Vagina (tissue), 2 donors: ENCODE measurements at regions not wholly inside any gene's neighbourhood (a gene's known extent, or its start where the extent isn't known, plus 50 kb on each side); places are given as distances from the start of the nearest gene placed in this dataset.
A peak's percentile ranks its signal among the peaks of the same experiment; 100 is the strongest.

ENCODE experiments used
- DNase-seq, 2 donors: peaks; one replicate each; pipeline ENCODE4 v3.0.0-alpha.2; 2017; ENCODE audit errors: extremely low spot score in 2 of 2
- H3K27ac ChIP-seq: fragments of 200-600 bp; sonication (generic); one replicate; pipeline ENCODE4 v1.5.1; 2019
- H3K27me3 ChIP-seq: fragments of 200-600 bp; sonication (generic); one replicate; pipeline ENCODE4 v1.5.1; 2019
- H3K36me3 ChIP-seq, 2 donors: fragments of 200-600 bp; sonication (generic); one replicate each; pipeline ENCODE4 v1.5.1; 2017 to 2019
- H3K4me1 ChIP-seq: fragments of 200-600 bp; sonication (generic); one replicate; pipeline ENCODE4 v1.5.1; 2019
- H3K4me3 ChIP-seq, 2 donors: fragments of 200-600 bp; sonication (generic); 1 replicate in 1 of 2; 2 replicates in 1 of 2; pipeline ENCODE4 v1.5.1; 2016 to 2019
- H3K9me3 ChIP-seq: fragments of 200-600 bp; sonication (generic); one replicate; pipeline ENCODE4 v1.5.1; 2019
- CTCF ChIP-seq, 3 experiments: fragments of 450-650 bp in 2 of 3; fragments of 200-600 bp in 1 of 3; sonication (generic) in 1 of 3; IDR thresholded peaks; one replicate each; pipeline ENCODE4 v1.5.1; 2017 to 2019; ENCODE audit warnings: antibody characterized with exemption in 3 of 3, mild to moderate bottlenecking in 2 of 3, moderate library complexity in 2 of 3
- POLR2A ChIP-seq, 2 donors: fragments of 450-650 bp; IDR thresholded peaks; one replicate each; pipeline ENCODE4 v1.6.1; 2017; ENCODE audit warnings: antibody characterized with exemption in 2 of 2, mild to moderate bottlenecking in 2 of 2, moderate library complexity in 2 of 2
- POLR2AphosphoS5 ChIP-seq, 2 donors: sonication (generic); formaldehyde crosslinking; IDR thresholded peaks; one replicate each; pipeline ENCODE4 v1.9.0; 2017; ENCODE audit warnings: antibody characterized with exemption in 2 of 2, mild to moderate bottlenecking in 2 of 2, low read depth in 1 of 2; ENCODE audit not compliant: insufficient read depth in 1 of 2
- intact Hi-C: fragments of 100-400 bp; cut with DNase I; formaldehyde crosslinking; loops from one replicate; pipeline ENCODE4 v1.15.1; 2023

GRCh38 chr3:194976874-194977273 lies 291.2 kb downstream of the FAM43A start:
- Histone ChIP-seq H3K4me1 (no peaks in the 10 kb centered on the region), H3K4me3 (no peak overlapping the region), H3K27me3 (no peaks in the 10 kb centered on the region), H3K36me3 (no peaks in the 10 kb centered on the region), H3K27ac (no peak overlapping the region), H3K9me3 (no peaks in the 10 kb centered on the region)
- TF ChIP-seq POLR2A (IDR thresholded peaks at IDR 0.05): no peak
- DNase-seq: no peak
- intact Hi-C loops: no loop called here

GRCh38 chr3:194977356-194977755 lies 291.7 kb downstream of the FAM43A start:
- TF ChIP-seq CTCF (IDR thresholded peaks at IDR 0.05) (no peak), POLR2AphosphoS5 (IDR thresholded peaks at IDR 0.05; ENCODE audit: insufficient read depth in 1 of 2, low read depth in 1 of 2) (no peak), POLR2A (IDR thresholded peaks at IDR 0.05) (no peak)
- H3K27ac ChIP-seq: no peak overlapping the region
- H3K4me3 ChIP-seq: no peak overlapping the region
- no peaks in the 10 kb centered on the region for H3K27me3 ChIP-seq
- H3K4me1 ChIP-seq: no peaks in the 10 kb centered on the region
- H3K36me3 ChIP-seq: no peaks in the 10 kb centered on the region
- intact Hi-C loops: no loop called here
- H3K9me3 ChIP-seq: no peaks in the 10 kb centered on the region
- peak in 1 of 2 donors; percentile 22 for DNase-seq

DNA sequence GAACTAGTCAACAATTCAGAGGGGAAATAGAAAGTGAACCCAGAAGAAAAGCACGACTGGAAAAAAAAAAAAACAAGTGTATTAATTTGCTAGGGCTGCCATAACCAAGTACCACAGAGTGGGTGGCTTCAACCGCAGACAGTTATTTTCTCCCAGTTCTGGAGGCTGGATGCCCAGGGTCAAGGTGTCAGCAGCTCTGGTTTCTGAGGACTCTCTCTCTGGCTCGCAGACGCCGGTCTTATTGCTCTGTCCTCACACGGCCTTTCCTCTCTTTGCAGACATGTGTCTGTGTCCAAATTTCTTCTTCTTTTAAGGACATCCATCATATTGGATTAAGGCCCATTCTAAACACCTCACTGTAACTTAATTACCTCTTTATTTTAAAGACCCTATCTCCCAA lies 291.8 kb downstream of the XXYLT1 start:
- intact Hi-C loops: no loop called here
- H3K4me1 ChIP-seq: no peaks in the 10 kb centered on the region
- H3K9me3 ChIP-seq: no peaks in the 10 kb centered on the region
- peak in 1 of 2 donors; percentile 61 for DNase-seq
- TF ChIP-seq CTCF (IDR thresholded peaks at IDR 0.05) (no peak), POLR2A (IDR thresholded peaks at IDR 0.05) (no peak), POLR2AphosphoS5 (IDR thresholded peaks at IDR 0.05; ENCODE audit: insufficient read depth in 1 of 2, low read depth in 1 of 2) (no peak)
- no peaks in the 10 kb centered on the region for H3K36me3 ChIP-seq
- H3K27ac ChIP-seq: no peak overlapping the region
- no peak overlapping the region for H3K4me3 ChIP-seq
- H3K27me3 ChIP-seq: no peaks in the 10 kb centered on the region

DNA sequence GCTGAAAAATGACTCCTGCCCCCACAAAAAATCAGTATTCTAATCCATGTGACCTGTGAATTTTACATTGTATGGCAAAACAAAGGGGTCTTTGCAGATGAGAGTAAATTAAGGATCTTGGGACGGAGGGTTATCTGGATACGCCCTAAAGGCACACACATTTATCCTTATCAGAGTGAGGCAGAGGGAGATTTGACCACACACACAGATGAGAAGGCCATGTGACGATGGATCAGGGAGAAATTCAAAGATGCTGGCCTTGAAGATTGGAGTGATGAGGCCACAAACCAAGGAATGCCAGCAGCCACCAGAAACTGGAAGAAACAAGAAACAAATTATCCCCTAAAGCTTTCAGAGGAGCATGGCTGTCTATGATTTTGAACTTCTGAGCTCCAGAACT lies 288.5 kb downstream of the XXYLT1 start:
- Histone ChIP-seq H3K27ac (no peak overlapping the region), H3K36me3 (no peaks in the 10 kb centered on the region), H3K4me3 (no peak overlapping the region), H3K4me1 (peaks cover 8% of the 10 kb centered on the region), H3K27me3 (no peaks in the 10 kb centered on the region), H3K9me3 (no peaks in the 10 kb centered on the region)
- intact Hi-C loops: no loop called here
- TF ChIP-seq CTCF (IDR thresholded peaks at IDR 0.05) (no peak), POLR2A (IDR thresholded peaks at IDR 0.05) (no peak), POLR2AphosphoS5 (IDR thresholded peaks at IDR 0.05; ENCODE audit: insufficient read depth in 1 of 2, low read depth in 1 of 2) (no peak)
- DNase-seq: peak in 1 of 2 donors; percentile 16

GRCh38 chr3:194983121-194983520 lies 287.8 kb downstream of the XXYLT1 start:
- H3K27ac ChIP-seq: no peak overlapping the region
- DNase-seq: peak in 1 of 2 donors; percentile 74
- no peaks in the 10 kb centered on the region for H3K9me3 ChIP-seq
- no peaks in the 10 kb centered on the region for H3K27me3 ChIP-seq
- intact Hi-C loops: no loop called here
- TF ChIP-seq POLR2AphosphoS5 (IDR thresholded peaks at IDR 0.05; ENCODE audit: insufficient read depth in 1 of 2, low read depth in 1 of 2): no peak
- no peak for TF ChIP-seq CTCF (IDR thresholded peaks at IDR 0.05)
- no peak for TF ChIP-seq POLR2A (IDR thresholded peaks at IDR 0.05)
- H3K36me3 ChIP-seq: no peaks in the 10 kb centered on the region
- H3K4me1 ChIP-seq: peaks cover 8% of the 10 kb centered on the region
- no peak overlapping the region for H3K4me3 ChIP-seq

DNA sequence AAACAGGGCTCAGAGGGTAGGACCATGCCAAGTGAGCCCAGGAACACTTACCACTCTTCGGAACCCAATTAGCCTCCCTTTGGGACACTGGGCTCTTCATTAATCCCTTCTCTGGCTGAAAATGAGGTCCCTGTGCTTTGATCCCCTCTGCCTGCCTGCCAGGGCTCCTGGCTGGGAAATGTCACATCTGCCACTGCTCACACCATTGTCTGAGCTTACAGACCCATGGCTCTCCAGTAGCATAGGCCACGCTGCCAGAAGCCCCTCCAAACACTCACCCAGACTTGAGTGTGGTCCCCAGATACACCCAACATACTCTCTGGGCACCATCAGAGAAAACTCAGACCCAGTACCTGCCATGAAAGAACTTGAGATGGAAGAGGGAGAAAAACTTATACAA lies 287.3 kb downstream of the XXYLT1 start:
- Histone ChIP-seq H3K4me1 (peaks cover 8% of the 10 kb centered on the region), H3K27ac (no peak overlapping the region), H3K36me3 (no peaks in the 10 kb centered on the region), H3K27me3 (no peaks in the 10 kb centered on the region), H3K4me3 (no peak overlapping the region), H3K9me3 (no peaks in the 10 kb centered on the region)
- intact Hi-C loops: no loop called here
- TF ChIP-seq POLR2A (IDR thresholded peaks at IDR 0.05) (no peak), POLR2AphosphoS5 (IDR thresholded peaks at IDR 0.05; ENCODE audit: insufficient read depth in 1 of 2, low read depth in 1 of 2) (no peak), CTCF (IDR thresholded peaks at IDR 0.05) (no peak)
- peak in 1 of 2 donors; percentile 67 for DNase-seq
